Neuron (in vitro differentiated cells): ENCODE measurements at regions not wholly inside any gene's neighbourhood (a gene's known extent, or its start where the extent isn't known, plus 50 kb on each side); places are given as distances from the start of the nearest gene placed in this dataset.
"Not testable (repeated sequence)": the region's sequence is repeated elsewhere in the genome, so short reads cannot be mapped to it uniquely, and the experiment has no call there.

ENCODE experiments used
- H2AFZ ChIP-seq: one replicate; pipeline ENCODE4 v1.6.1; 2013; ENCODE audit warnings: low read depth, mild to moderate bottlenecking, inconsistent platforms, low read length, moderate library complexity
- H3K27me3 ChIP-seq: one replicate; pipeline ENCODE4 v1.6.1; 2013; ENCODE audit warnings: low read length; ENCODE audit not compliant: insufficient read depth
- H3K36me3 ChIP-seq: one replicate; pipeline ENCODE4 v1.6.1; 2013; ENCODE audit warnings: low read length; ENCODE audit not compliant: insufficient read depth
- H3K4me1 ChIP-seq: one replicate; pipeline ENCODE4 v1.6.1; 2013; ENCODE audit warnings: low read length; ENCODE audit not compliant: insufficient read depth
- H3K4me3 ChIP-seq: 2 replicates; pipeline ENCODE4 v1.5.1; 2013; ENCODE audit warnings: mild to moderate bottlenecking, low read length, moderate library complexity
- H3K9me3 ChIP-seq: one replicate; pipeline ENCODE4 v1.6.1; 2013; ENCODE audit warnings: low read length

- Histone ChIP-seq H2AFZ (no peak overlapping the region), H3K27me3 (no peaks in the 10 kb centered on the region), H3K4me1 (no peaks in the 10 kb centered on the region), H3K4me3 (no peak overlapping the region), H3K9me3 (no peaks in the 10 kb centered on the region), H3K36me3 (no peaks in the 10 kb centered on the region)
Observed at GRCh38 chr14:53850714-53851296, 105.8 kb downstream of the BMP4 start.

DNA sequence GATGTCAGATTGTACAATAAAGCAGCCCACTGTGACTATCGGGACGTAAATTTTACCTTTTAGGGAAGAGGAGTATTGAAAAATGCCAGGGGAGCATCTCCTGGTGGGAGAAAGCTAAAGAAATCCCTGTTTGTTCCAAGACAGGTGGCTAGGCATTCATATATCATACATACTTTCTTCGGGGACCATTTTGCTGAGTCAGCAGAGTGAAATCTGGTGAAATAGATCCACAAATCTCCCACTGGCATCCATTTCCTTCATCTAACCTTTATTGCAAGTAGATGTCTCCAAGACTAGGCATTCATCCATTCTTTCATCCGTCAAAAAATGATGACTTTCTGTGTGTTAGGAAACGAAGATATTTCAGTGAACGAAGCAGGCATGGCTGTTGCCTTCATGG is 107.1 kb downstream of the BMP4 start:
- Histone ChIP-seq H2AFZ (no peak overlapping the region), H3K27me3 (no peaks in the 10 kb centered on the region), H3K4me3 (no peak overlapping the region), H3K9me3 (no peaks in the 10 kb centered on the region), H3K4me1 (no peaks in the 10 kb centered on the region), H3K36me3 (no peaks in the 10 kb centered on the region)

DNA sequence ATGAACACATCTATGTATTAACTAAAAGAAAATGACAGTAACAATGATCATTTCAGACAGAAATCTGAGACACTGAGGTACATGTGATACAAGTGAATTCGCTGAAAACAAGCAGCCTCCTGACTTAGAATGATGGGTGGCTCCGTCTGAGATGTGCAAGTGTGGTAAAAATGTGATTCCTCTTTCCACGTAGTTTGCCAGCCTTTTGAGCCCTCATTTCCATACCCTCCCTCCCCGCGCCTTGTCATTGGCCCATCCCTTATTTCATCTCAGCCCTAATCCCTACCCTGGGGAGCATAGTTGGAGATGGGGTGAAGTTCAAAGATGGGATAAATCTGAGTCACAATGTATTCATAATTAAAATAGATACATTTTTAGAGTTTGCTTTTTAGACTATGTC is 107.8 kb downstream of the BMP4 start:
- Histone ChIP-seq H3K4me1 (no peaks in the 10 kb centered on the region), H3K27me3 (no peaks in the 10 kb centered on the region), H3K36me3 (no peaks in the 10 kb centered on the region), H2AFZ (no peak overlapping the region), H3K9me3 (no peaks in the 10 kb centered on the region), H3K4me3 (no peak overlapping the region)

- Histone ChIP-seq H3K9me3 (no peaks in the 10 kb centered on the region), H3K36me3 (no peaks in the 10 kb centered on the region), H3K4me1 (no peaks in the 10 kb centered on the region), H2AFZ (no peak overlapping the region), H3K4me3 (no peak overlapping the region), H3K27me3 (no peaks in the 10 kb centered on the region)
Observed at GRCh38 chr14:53847881-53848280, 108.7 kb downstream of the BMP4 start.

- H2AFZ ChIP-seq: no peak overlapping the region
- no peaks in the 10 kb centered on the region for H3K4me1 ChIP-seq
- H3K36me3 ChIP-seq: no peaks in the 10 kb centered on the region
- H3K4me3 ChIP-seq: no peak overlapping the region
- H3K27me3 ChIP-seq: no peaks in the 10 kb centered on the region
- H3K9me3 ChIP-seq: no peaks in the 10 kb centered on the region
Observed at GRCh38 chr14:53847057-53847456, 109.6 kb downstream of the BMP4 start.

DNA sequence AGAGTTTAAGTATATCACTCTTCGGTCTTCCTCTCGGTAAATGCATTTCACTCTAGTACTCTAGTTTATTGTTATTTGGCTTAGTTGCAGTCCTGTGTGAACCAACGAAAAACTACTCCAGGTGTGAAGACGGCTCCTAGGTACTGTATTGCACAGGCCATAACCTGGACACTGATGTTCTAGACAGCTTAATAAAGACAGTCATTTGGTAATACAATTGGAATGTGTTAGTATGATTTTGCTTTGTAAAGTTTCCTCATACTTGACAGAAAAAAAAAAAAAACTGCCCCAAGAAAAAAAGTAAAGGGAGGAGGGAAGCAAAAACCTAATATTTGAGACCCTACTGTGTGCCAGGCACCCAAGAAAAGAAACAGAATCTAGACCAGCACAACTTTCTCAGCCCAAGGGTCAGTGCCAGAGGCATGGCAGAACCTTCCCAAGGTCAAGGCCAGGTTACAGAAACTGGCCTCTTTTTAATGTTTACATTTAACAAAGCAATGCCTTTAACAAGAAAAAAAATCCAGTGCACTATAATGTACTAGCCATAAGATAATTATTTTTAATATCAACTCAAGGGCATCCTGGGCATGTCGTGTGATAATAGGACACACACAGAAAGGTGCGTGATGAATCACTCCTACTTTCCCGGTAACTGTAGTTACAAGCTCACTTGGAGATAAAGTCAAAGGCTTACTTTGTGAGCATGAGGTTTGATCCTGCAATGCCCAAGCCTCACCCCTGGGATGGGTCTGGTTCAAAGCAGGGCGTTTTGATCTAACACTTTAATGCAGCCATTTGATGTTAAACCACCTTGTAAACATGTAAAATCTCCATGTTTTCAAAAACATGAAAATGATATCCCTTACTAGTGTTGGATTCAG is 110.6 kb downstream of the BMP4 start:
- Histone ChIP-seq H3K27me3 (no peaks in the 10 kb centered on the region), H3K36me3 (no peaks in the 10 kb centered on the region), H3K4me1 (no peaks in the 10 kb centered on the region), H2AFZ (no peak overlapping the region), H3K4me3 (no peak overlapping the region), H3K9me3 (no peaks in the 10 kb centered on the region)

DNA sequence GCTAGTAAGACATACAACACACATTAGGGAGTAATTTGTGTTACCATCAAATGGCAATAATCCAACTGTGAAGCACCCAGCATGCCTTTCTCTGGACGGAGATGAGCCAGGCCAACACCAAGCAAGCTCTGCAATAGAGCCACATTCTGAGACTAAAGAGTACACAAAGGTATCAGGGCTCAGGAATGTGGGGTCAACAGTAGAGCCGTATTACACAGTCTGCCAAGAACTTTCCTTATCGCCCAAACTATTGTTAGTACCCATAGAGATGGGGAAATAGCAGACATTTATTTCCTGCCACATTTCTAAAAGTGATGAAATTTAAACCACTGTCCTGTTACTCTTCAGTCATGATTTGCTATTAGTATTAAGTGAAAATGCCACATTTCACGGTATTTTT is 113.7 kb downstream of the BMP4 start:
- no peak overlapping the region for H3K4me3 ChIP-seq
- H3K4me1 ChIP-seq: no peaks in the 10 kb centered on the region
- no peaks in the 10 kb centered on the region for H3K27me3 ChIP-seq
- H2AFZ ChIP-seq: no peak overlapping the region
- H3K36me3 ChIP-seq: no peaks in the 10 kb centered on the region
- H3K9me3 ChIP-seq: no peaks in the 10 kb centered on the region

GRCh38 chr14:53841109-53842099 is 115.2 kb downstream of the BMP4 start:
- Histone ChIP-seq H2AFZ (no peak overlapping the region), H3K4me3 (no peak overlapping the region), H3K36me3 (no peaks in the 10 kb centered on the region), H3K4me1 (no peaks in the 10 kb centered on the region), H3K27me3 (no peaks in the 10 kb centered on the region), H3K9me3 (no peaks in the 10 kb centered on the region)

DNA sequence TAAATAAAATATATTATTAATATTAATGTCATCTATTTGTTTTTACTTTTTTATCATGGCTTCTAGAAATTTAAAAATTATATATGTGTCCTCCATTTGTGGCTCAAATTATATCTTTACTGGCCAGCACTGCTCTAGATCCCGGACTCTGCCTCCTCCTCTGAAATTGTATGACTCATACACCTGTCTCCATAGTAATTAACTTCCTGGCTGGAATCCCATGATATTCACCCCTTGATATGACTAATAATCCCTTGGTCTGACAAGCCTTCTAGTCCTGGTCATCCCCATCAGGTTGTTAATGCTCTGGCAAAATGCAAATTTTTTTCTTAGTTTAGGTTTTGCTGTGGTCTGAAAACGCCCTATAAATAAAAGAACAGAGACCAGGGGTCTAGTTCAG is 116.2 kb downstream of the BMP4 start:
- Histone ChIP-seq H3K36me3 (no peaks in the 10 kb centered on the region), H3K4me1 (no peaks in the 10 kb centered on the region), H2AFZ (no peak overlapping the region), H3K27me3 (no peaks in the 10 kb centered on the region), H3K4me3 (no peak overlapping the region), H3K9me3 (no peaks in the 10 kb centered on the region)

DNA sequence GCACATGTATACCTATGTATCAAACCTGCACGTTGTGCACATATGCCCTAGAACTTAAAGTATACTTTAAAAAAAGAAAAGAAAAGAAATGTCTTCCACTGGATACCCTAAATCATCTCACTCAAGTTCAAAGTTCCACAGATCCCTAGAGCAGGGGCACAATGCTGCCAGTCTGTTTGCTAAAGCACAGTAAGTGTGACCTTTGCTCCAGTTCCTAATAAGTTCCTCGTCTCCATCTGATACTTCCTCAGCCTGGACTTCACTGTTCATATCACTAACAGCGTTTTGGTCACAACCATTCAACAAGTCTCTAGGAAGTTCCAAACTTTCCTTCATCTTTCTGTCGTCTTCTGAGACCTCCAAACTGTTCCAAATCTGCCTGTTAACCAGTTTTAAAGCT is 118.3 kb downstream of the BMP4 start:
- Histone ChIP-seq H3K4me3 (no peak overlapping the region), H3K36me3 (no peaks in the 10 kb centered on the region), H3K4me1 (no peaks in the 10 kb centered on the region), H3K9me3 (no peaks in the 10 kb centered on the region), H2AFZ (no peak overlapping the region), H3K27me3 (no peaks in the 10 kb centered on the region)

DNA sequence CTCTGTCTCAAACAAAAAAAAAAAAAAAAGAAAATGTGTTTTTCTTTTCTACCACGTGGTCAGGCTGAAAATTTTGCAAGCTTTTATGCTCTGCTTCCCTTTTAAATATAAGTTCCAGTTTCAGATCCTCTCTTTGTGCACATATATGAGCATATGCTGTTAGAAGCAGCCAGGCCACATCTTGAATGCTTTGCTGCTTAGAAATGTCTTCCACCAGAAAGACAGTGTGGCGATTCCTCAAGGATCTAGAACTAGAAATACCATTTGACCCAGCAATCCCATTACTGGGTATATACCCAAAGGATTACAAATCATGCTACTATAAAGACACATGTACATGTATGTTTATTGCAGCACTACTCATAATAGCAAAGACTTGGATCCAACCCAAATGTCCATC is 119.0 kb downstream of the BMP4 start:
- not testable (repeated sequence) for H2AFZ ChIP-seq, H3K27me3 ChIP-seq, H3K9me3 ChIP-seq, H3K4me3 ChIP-seq, H3K36me3 ChIP-seq, H3K4me1 ChIP-seq

- no peak overlapping the region for H2AFZ ChIP-seq
- H3K27me3 ChIP-seq: no peaks in the 10 kb centered on the region
- H3K36me3 ChIP-seq: no peaks in the 10 kb centered on the region
- no peaks in the 10 kb centered on the region for H3K4me1 ChIP-seq
- H3K9me3 ChIP-seq: no peaks in the 10 kb centered on the region
- no peak overlapping the region for H3K4me3 ChIP-seq
Observed at GRCh38 chr14:53836551-53836950, 120.1 kb downstream of the BMP4 start.

GRCh38 chr14:53828820-53829219 is 127.8 kb downstream of the BMP4 start:
- no peak overlapping the region for H2AFZ ChIP-seq
- no peak overlapping the region for H3K4me3 ChIP-seq
- H3K36me3 ChIP-seq: no peaks in the 10 kb centered on the region
- no peaks in the 10 kb centered on the region for H3K27me3 ChIP-seq
- H3K4me1 ChIP-seq: no peaks in the 10 kb centered on the region
- H3K9me3 ChIP-seq: no peaks in the 10 kb centered on the region
